Heart left ventricle (tissue), 13 donors: ENCODE measurements at regions not wholly inside any gene's neighbourhood (a gene's known extent, or its start where the extent isn't known, plus 50 kb on each side); places are given as distances from the start of the nearest gene placed in this dataset.

ENCODE experiments used
- POLR2A ChIP-seq, 2 donors: fragments of 450-650 bp; IDR thresholded peaks; one replicate each; pipeline ENCODE4 v1.6.1; 2017; ENCODE audit warnings: antibody characterized with exemption in 2 of 2, mild to moderate bottlenecking in 2 of 2, moderate library complexity in 2 of 2
- TF ChIP-seq, protein P1 (sequence below), 12 donors: fragments of 200-600 bp; sonication (generic) in 4 of 12; IDR thresholded peaks; one replicate each; pipeline versions ENCODE4 v1.5.0 to v1.8.0; 2018 to 2022; ENCODE audit warnings: antibody characterized with exemption in 12 of 12, mild to moderate bottlenecking in 5 of 12
- donor health status: ischemic (EF 13 %, LVEDD 7.1; RV severe dilation, severe dysfunction).
- donor health status: DM: no; HTN: yes; CAD: no.
- donor health status: DM: no; HTN: no; CAD: no.
- donor health status: ischemic (EF 25% LVEDD 6.9; RV normal size, moderate dysfunction).
- donor health status: ischemic (EF 25% LVEDD 5.7; RV mildly dilated, moderate dysfunction).
- donor health status: ischemic (EF 35%, LVEDD 5.7; RV mildly dilated, moderate dysfunction).
- donor health status: nonischemic (EF 11% LVEDD 7.7; RV severe dilation, severe dysfunction).
- donor health status: DM: yes; HTN: yes; CAD: no.
- donor health status: PGD.
- donor health status: ischemic (EF 29% LVEDD 5.4; RV normal size, mild dysfunction).
- donor health status: nonischemic (EF 23%, LVEDD 6.1; RV moderate dilation, normal function).

DNA sequence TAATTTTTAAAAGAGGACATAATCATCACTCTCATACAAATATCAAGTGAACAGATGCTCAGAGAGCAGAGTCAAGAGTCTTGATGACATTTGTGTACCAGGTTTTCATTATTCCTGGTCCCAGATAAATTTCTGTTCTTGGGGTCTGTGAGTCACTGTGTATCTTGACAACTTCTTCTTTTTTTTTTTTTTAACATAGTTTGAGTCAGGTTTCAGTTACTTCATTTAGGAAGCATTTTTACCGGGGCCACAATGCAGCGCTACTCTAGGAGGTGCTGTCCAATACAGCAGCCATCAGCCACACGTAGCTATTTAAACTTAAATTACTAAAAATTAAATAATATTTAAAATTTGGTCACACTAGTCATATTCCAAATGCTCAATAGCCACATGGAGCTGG, 188.1 kb upstream of the SAMSN1 start:
- TF ChIP-seq POLR2A (IDR thresholded peaks at IDR 0.05): no peak
- TF ChIP-seq, protein P1, sequence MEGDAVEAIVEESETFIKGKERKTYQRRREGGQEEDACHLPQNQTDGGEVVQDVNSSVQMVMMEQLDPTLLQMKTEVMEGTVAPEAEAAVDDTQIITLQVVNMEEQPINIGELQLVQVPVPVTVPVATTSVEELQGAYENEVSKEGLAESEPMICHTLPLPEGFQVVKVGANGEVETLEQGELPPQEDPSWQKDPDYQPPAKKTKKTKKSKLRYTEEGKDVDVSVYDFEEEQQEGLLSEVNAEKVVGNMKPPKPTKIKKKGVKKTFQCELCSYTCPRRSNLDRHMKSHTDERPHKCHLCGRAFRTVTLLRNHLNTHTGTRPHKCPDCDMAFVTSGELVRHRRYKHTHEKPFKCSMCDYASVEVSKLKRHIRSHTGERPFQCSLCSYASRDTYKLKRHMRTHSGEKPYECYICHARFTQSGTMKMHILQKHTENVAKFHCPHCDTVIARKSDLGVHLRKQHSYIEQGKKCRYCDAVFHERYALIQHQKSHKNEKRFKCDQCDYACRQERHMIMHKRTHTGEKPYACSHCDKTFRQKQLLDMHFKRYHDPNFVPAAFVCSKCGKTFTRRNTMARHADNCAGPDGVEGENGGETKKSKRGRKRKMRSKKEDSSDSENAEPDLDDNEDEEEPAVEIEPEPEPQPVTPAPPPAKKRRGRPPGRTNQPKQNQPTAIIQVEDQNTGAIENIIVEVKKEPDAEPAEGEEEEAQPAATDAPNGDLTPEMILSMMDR (IDR thresholded peaks at IDR 0.05): no peak
